Putamen (tissue), 1 donor: ENCODE measurements at regions not wholly inside any gene's neighbourhood (a gene's known extent, or its start where the extent isn't known, plus 50 kb on each side); places are given as distances from the start of the nearest gene placed in this dataset.
A peak's percentile ranks its signal among the peaks of the same experiment; 100 is the strongest.
"Not testable (repeated sequence)": the region's sequence is repeated elsewhere in the genome, so short reads cannot be mapped to it uniquely, and the experiment has no call there.

ENCODE experiments used
- DNase-seq: peaks from one replicate; pipeline ENCODE4 v3.0.0-alpha.2; 2016; ENCODE audit warnings: low spot score

- no peak for DNase-seq
Measured at GRCh38 chr9:115462623-115463022, 344.7 kb upstream of the TNC start.

- no peak for DNase-seq
Measured at GRCh38 chr9:115466756-115467155, 348.8 kb upstream of the TNC start.

GRCh38 chr9:115469841-115470240 is 351.9 kb upstream of the TNC start:
- no peak for DNase-seq

DNA sequence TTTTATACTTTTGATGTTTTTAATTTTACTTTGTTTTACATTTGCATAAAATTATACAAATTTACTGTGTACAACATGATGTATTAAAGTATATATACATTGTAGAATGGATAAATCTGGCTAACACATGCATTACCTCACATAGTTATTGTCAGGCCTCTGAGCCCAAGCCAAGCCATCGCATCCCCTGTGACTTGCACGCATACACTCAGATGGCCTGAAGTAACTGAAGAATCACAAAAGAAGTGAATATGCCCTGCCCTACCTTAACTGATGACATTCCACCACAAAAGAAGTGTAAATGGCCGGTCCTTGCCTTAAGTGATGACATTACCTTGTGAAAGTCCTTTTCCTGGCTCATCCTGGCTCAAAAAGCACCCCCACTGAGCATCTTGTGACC is 355.1 kb upstream of the TNC start:
- not testable (repeated sequence) for DNase-seq

DNA sequence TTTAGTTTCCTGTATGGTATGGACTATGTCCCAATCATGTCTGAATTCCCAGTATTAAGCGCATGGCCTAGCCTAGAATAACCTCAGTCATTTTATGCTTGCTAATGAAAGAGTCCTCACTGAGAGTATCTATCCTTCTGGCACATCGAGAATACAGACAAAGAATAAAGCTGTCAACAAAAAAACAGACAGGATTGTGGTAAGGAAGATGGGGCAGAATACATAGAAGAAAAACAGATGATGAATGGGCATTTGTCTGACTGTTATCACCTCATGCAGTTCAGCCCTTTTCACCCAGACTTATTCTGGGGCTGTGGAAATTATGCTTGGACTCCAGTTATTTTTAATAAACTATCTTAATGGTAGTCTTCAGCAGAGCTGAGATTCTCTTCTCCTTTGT is 363.8 kb upstream of the TNC start:
- DNase-seq = no peak

DNA sequence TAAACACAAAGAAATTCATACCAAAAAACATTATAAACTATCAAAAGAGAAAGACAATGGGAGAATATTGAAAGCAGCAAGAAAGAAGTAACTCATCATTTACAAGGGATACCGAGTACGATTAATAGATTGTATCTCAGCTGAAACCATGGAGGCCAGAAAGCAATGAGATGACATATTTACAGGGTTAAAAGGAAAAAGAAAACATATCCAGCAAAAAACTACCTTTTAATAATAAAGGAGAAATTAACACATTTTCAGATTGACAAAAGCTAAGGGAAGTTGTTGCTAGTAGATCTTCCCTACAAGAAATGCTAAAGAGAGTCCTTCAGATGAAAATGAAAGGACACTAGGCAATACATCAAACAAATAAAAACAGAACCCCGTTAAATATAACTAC is 364.8 kb upstream of the TNC start:
- no peak for DNase-seq

GRCh38 chr9:115492869-115493268 is 374.9 kb upstream of the TNC start:
- DNase-seq = no peak

GRCh38 chr9:115494393-115494792 is 376.4 kb upstream of the TNC start:
- no peak for DNase-seq

DNA sequence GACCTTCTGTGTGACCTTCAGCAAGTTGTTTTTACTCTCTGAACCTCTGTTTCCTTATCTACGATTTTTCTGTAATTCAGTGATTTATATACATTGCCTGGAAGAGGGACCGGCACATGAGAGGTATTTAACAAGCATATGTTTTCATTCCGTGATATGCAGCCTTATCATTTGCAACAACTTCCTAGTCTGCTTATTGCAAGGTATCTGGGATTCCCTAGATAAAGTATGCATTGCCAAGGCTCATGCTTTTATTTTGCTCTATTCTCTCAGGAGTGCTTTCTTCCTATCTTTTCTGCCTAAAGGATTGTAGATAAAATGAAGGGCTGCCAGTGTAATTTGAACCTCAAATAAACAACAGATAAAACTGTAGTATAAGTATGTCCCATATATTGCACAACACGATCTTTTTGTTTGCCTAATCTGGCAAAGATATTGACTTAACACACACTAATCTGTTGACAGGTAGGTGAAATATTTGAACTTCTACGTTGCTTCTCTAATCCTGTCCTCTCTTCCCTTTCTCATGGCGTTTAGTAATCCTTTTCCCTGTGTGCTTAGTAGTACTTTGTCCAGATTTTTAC is 377.2 kb upstream of the TNC start:
- no peak for DNase-seq

- DNase-seq = no peak
Measured at GRCh38 chr9:115495836-115496235, 377.9 kb upstream of the TNC start.

GRCh38 chr9:115498303-115498702 is 380.3 kb upstream of the TNC start:
- no peak for DNase-seq

DNA sequence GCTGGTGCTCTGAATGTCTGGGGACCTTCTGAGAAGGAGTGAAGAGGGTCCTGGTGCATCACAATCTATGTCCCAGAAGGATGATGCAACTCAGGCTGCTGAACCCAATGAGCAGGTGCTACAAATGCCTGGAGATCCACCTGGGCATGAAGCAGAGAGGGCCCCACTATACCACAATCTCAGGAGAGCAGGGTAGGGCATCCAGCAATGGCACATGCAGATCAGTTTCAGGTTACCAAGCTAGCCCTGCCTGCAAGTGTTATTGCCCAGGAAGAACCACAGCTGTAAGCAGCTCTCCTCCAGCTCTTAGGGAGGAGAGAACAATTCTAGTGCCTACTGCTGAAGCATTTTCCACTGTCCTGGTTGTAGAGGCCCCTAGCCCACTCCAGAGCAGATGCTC is 389.2 kb upstream of the TNC start:
- no peak for DNase-seq

GRCh38 chr9:115513148-115513547 is 395.2 kb upstream of the TNC start:
- no peak for DNase-seq

DNA sequence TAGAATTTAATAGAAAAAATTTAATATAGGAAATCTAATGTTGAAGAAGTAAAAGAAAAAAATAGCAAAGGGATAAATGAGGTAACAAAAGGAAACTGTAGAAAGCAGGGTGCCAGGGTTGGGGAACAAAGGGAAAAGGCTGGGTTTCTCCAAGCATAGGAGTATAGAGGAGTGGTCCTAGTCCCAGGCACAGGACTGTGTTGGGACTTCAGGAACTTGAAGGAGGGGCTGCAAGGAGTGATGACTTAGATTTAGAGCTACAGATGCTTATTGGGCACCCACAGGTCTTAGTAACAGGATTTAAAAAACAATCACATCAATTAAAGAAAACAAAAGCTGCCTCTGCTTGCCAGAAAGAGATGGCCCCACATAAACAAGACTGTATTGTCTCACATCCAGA is 396.5 kb upstream of the TNC start:
- DNase-seq = no peak

GRCh38 chr9:115517335-115518075 is 399.5 kb upstream of the TNC start:
- DNase-seq = no peak

DNA sequence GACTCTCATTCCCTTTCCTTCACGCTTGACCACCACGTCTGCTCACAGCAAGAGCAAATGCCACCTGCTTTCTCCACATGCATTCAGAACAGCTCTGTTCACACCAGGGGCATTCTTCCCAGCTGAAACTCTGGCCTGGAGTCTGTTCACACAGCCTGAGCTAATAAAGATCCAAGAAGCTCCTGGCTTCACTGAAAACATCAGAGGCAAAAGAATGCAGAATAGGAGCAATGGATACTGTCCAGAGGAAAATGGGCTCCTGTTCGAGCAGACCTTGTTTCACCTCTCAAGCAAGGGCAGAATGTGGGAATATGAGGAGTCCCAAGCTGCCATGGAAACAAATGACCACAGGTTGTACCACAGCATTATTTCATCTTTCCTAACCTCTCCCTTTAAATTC is 402.7 kb upstream of the TNC start:
- DNase-seq = no peak

GRCh38 chr9:115522912-115523311 is 405.0 kb upstream of the TNC start:
- DNase-seq = no peak

DNA sequence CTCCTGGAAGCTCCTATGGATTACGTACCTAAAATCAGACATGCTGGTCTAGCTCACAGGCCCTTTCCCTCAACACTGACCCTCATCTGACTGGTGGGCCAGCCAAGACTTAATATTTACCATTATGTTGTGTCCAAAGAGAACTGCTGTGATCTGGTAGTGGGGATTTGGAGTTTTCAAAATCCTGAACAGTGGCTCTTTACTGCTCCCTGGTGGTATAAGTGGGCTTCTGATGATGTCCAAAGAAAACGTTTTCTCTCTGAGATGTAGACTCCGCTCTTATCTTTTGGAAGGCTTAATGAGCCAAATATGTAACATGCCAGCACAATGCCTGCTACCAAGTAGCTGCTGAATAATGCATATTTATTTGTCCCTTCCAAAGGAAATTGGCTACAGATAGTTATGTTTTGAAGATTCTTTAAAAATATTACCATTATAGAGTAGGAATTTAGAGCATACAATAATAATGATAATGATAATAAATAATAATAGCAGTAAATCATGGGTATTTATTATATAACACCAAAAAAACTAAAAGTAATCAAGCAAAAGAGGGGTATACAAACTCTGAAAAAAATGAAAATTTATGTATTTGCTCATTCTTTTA is 406.6 kb upstream of the TNC start:
- DNase-seq = peak; percentile 33

GRCh38 chr9:115525111-115526058 is 407.4 kb upstream of the TNC start:
- no peak for DNase-seq

GRCh38 chr9:115531410-115532125 is 413.6 kb upstream of the TNC start:
- no peak for DNase-seq

- no peak for DNase-seq
Measured at GRCh38 chr9:115533511-115533910, 415.6 kb upstream of the TNC start.

DNA sequence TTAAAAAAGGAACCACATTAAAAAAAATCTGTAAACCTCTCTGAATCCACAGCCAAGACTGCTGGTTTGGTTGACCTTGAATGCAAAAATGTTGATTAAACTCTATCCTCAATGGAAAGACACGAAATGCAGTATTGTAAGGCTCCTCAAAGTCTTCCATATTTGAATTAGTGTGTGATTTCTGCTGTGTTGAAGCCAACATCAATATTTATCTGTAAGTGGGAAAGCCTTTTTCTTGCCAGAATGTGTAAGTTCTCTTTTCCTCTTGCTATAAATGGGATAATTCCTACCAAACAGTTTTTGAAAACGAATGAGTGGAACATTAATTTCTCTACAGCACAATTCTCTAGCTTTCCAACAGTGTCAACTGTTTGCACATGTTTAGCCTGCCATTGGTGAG is 422.1 kb upstream of the TNC start:
- no peak for DNase-seq
